Lower lobe of right lung (tissue), 2 donors: ENCODE measurements at regions not wholly inside any gene's neighbourhood (a gene's known extent, or its start where the extent isn't known, plus 50 kb on each side); places are given as distances from the start of the nearest gene placed in this dataset.

Experiments
- ATAC-seq, 2 donors: fragments of 200-7000 bp; cut with Tn5 transposase; one replicate each; pipeline ENCODE4 v1.9.1; 2020 to 2022; ENCODE audit warnings: mild to moderate bottlenecking in 2 of 2, moderate library complexity in 2 of 2
- DNase-seq: peaks from one replicate; pipeline ENCODE4 v3.0.0-alpha.2; 2020
- H3K27ac ChIP-seq: fragments of 200-600 bp; one replicate; pipeline ENCODE4 v1.8.0; 2022
- H3K27me3 ChIP-seq: fragments of 200-600 bp; one replicate; pipeline ENCODE4 v1.8.0; 2022; ENCODE audit warnings: low read depth
- H3K36me3 ChIP-seq: fragments of 200-600 bp; one replicate; pipeline ENCODE4 v1.8.0; 2022; ENCODE audit warnings: mild to moderate bottlenecking
- H3K4me1 ChIP-seq: fragments of 200-600 bp; one replicate; pipeline ENCODE4 v1.8.0; 2022
- H3K4me3 ChIP-seq: fragments of 200-600 bp; one replicate; pipeline ENCODE4 v1.8.0; 2022; ENCODE audit warnings: mild to moderate bottlenecking
- H3K9me3 ChIP-seq: fragments of 200-600 bp; one replicate; pipeline ENCODE4 v1.8.0; 2022
- intact Hi-C: fragments of 100-400 bp; cut with DNase I; formaldehyde crosslinking; loops from one replicate; pipeline ENCODE4 v1.11.0; 2022
- TF ChIP-seq, protein P1 (sequence below): fragments of 200-600 bp; IDR thresholded peaks from one replicate; pipeline ENCODE4 v1.8.0; 2022; ENCODE audit warnings: antibody characterized with exemption, mild to moderate bottlenecking
- donor health status: DM: no; HTN: yes; CAD: no; lungs with severe emphysema.

DNA sequence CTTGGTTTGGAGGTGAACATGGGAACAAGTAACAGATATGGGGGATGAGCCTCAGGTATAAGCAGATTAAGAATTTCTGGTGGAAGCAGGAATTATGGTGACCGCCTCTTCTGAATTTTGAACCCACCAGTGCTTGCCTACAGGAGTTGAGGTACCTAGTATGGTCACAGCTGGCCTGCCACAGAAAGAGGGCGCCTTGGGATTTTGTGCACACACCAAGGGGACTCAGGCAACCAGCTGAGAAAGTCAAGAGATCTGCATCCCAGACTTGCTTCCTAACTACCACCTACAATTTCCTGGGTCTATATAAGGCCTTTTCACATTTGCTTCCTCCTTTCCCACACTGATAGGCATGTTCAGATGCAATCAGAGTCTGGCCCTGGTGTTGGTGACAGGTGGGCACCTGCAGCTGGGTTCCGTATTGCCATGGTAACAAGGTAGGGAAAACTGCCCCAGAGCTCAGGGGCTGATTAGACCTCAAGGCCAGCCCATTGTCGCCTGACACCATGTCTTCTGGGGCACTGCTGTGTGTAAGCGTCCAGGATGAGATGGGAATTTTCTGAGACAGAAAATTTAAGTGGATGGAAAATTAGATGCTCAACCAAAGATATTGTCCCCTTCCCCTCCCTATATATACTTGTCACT is 75.9 kb upstream of the RASGRF1 start:
- H3K9me3 ChIP-seq: no peaks in the 10 kb centered on the region
- H3K27ac ChIP-seq: no peak overlapping the region
- peaks cover 8% of the 10 kb centered on the region for H3K4me1 ChIP-seq
- H3K36me3 ChIP-seq: no peaks in the 10 kb centered on the region
- ATAC-seq: no peak
- TF ChIP-seq, protein P1, sequence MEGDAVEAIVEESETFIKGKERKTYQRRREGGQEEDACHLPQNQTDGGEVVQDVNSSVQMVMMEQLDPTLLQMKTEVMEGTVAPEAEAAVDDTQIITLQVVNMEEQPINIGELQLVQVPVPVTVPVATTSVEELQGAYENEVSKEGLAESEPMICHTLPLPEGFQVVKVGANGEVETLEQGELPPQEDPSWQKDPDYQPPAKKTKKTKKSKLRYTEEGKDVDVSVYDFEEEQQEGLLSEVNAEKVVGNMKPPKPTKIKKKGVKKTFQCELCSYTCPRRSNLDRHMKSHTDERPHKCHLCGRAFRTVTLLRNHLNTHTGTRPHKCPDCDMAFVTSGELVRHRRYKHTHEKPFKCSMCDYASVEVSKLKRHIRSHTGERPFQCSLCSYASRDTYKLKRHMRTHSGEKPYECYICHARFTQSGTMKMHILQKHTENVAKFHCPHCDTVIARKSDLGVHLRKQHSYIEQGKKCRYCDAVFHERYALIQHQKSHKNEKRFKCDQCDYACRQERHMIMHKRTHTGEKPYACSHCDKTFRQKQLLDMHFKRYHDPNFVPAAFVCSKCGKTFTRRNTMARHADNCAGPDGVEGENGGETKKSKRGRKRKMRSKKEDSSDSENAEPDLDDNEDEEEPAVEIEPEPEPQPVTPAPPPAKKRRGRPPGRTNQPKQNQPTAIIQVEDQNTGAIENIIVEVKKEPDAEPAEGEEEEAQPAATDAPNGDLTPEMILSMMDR: no peak
- peaks cover 9% of the 10 kb centered on the region for H3K27me3 ChIP-seq
- DNase-seq: no peak
- intact Hi-C loops: no loop called here
- no peak overlapping the region for H3K4me3 ChIP-seq

DNA sequence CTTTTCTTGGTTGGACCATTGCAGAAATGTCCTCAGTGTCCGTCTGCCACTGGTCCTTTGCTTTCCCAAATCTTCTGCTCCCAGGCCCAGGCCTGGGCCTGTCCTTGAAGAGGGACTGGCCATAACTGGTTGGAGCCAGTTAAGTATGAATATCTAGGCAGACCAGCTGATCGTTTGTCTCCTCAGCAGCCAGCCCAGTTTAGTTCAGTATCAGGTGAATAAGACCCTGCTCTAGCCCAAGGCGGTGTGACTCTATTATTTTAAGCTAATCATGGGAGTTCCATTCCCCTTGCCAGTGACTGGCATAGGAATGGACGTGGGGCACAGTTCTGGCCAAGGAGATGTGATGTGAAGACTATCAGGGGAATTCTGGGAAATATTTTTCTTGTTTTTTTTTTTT is 73.9 kb upstream of the RASGRF1 start:
- Histone ChIP-seq H3K9me3 (no peaks in the 10 kb centered on the region), H3K4me3 (no peak overlapping the region), H3K27ac (no peak overlapping the region), H3K36me3 (no peaks in the 10 kb centered on the region), H3K4me1 (no peaks in the 10 kb centered on the region), H3K27me3 (peaks cover 5% of the 10 kb centered on the region)
- DNase-seq: no peak
- intact Hi-C loops: no loop called here
- TF ChIP-seq, protein P1: no peak
- no peak for ATAC-seq

DNA sequence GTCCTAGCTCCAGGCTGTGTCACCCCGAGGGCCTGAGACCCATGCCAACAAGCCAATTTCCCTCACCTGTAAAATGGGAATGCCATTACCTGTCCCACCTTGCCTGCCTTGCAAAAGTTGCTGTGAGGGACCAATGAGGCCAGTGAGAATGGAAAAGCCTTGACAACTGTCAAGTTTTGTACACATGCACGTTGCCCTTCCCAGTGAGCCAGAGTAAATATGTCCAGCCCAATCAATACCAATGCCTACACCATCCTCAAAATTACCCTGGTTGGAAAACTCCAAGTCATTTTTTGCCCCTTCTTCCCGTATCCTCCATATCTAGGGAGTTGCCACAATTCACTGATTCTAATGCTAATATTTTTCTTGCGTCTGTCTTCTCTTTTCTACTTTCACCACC is 73.5 kb upstream of the RASGRF1 start:
- no peak overlapping the region for H3K4me3 ChIP-seq
- ATAC-seq: no peak
- H3K36me3 ChIP-seq: no peaks in the 10 kb centered on the region
- no peak for DNase-seq
- H3K4me1 ChIP-seq: no peaks in the 10 kb centered on the region
- H3K27ac ChIP-seq: no peak overlapping the region
- no peaks in the 10 kb centered on the region for H3K9me3 ChIP-seq
- intact Hi-C loops: no loop called here
- TF ChIP-seq, protein P1: no peak
- peaks cover 5% of the 10 kb centered on the region for H3K27me3 ChIP-seq

DNA sequence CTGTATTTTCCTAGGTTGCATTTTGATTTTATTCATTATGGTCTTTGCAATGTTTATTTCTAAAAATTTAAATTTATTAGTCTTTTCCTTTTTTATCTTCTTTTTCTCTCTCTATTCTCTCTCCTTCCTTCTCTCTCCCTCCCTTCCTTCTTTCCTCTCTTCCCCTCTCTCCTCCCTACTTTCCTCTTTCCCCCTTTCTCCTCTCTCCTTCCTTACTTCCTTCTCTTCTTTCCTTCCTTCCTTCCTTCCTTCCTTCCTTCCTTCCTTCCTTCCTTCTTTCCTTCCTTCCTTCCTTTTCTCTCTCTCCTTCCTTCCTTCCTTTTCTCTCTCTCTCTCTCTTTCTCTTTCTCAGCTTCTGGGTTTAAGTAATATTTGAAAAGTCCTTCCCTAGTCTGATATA is 72.8 kb upstream of the RASGRF1 start:
- Histone ChIP-seq H3K9me3 (no peaks in the 10 kb centered on the region), H3K4me1 (no peaks in the 10 kb centered on the region), H3K4me3 (no peak overlapping the region), H3K36me3 (no peaks in the 10 kb centered on the region), H3K27me3 (peaks cover 5% of the 10 kb centered on the region), H3K27ac (no peak overlapping the region)
- DNase-seq (no peak), ATAC-seq (no peak)
- TF ChIP-seq, protein P1: no peak
- intact Hi-C loops: no loop called here

DNA sequence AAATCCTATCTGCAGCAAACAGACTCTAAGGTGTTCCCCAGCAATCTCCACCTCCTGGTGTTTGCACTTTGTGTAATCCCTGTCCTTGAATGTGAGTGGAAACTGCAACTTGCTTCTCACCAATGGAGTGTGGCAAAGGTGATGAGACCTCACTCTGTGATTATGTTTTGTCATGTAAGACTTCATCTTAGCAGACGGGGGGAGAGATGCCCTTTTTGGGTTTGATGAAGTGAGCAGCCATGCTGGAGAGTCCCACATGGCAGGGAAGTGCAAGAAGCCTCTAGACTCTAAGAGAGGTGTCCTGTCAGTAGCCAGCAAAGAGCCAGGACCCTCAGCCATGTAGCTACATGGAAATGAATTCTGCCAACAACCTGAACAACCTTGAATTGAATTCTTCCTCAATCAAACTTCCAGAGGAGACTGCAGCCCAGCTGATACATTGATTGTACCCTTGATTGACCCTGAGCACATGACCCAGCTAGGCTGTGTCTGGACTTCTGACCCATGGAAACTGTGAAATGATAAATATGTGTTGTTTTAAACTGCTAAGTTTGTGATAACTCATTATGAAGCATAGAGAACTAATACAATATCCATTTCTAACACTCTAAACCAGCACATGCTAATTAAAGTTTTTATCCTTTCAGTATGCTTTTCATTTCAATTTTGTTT is 71.4 kb upstream of the RASGRF1 start:
- TF ChIP-seq, protein P1: no peak
- intact Hi-C loops: no loop called here
- no peaks in the 10 kb centered on the region for H3K36me3 ChIP-seq
- no peak overlapping the region for H3K27ac ChIP-seq
- ATAC-seq: no peak
- H3K27me3 ChIP-seq: peaks cover 5% of the 10 kb centered on the region
- H3K4me1 ChIP-seq: no peaks in the 10 kb centered on the region
- no peaks in the 10 kb centered on the region for H3K9me3 ChIP-seq
- DNase-seq: no peak
- no peak overlapping the region for H3K4me3 ChIP-seq
